HCT116 (cell line): ENCODE measurements at regions not wholly inside any gene's neighbourhood (a gene's known extent, or its start where the extent isn't known, plus 50 kb on each side); places are given as distances from the start of the nearest gene placed in this dataset.

ENCODE experiments used
- ATAC-seq: fragments of 200-7000 bp; cut with Tn5 transposase; 2 replicates; pipeline ENCODE4 v1.9.1; 2020; ENCODE audit warnings: mild to moderate bottlenecking, moderate library complexity
- BruUV-seq: library from RNA; stranded (reverse); fragments of 400-500 nt; replicated peaks from 2 replicates; lab custom pipeline; 2021; lab: Mats Ljungman, UMichigan
- CTCF ChIA-PET: fragments of 300-600 bp; sonication (Branson Sonifier 250); formaldehyde crosslinking; loops from one replicate; lab custom pipeline; 2021; ENCODE audit warnings: antibody characterized with exemption; lab: Charles Lee
- POLR2A ChIA-PET: fragments of 300-600, 350-600 bp; sonication (Branson Sonifier 250); formaldehyde crosslinking; loops from one replicate; lab custom pipeline; 2021; ENCODE audit warnings: antibody characterized with exemption; lab: Charles Lee
- RAD21 ChIA-PET, 2 experiments: fragments of 300-600 bp; sonication (Branson Sonifier 250); formaldehyde crosslinking; loops; one replicate each; lab custom pipeline; 2023; ENCODE audit warnings: low total read pairs in 2 of 2; ENCODE audit not compliant: uncharacterized antibody in 2 of 2, unreplicated experiment in 2 of 2, low non-redundant PET in 1 of 2; lab: Charles Lee
- DNase-seq: peaks from one replicate; pipeline ENCODE4 v3.0.0-alpha.2; 2010; ENCODE audit warnings: low read depth, low spot score
- H2AFZ ChIP-seq: fragments of 200-600 bp; shearing (Covaris generic), sonication (generic); 2 replicates; pipeline ENCODE4 v1.6.1; 2017; ENCODE audit warnings: low read depth, mixed run types, mixed read lengths, antibody characterized with exemption, low read length; ENCODE audit not compliant: poor library complexity, severe bottlenecking
- H3K27ac ChIP-seq: 2 replicates; pipeline ENCODE4 v1.5.1; 2012; ENCODE audit warnings: low read depth, low read length
- H3K27me3 ChIP-seq: fragments of 200-600 bp; sonication (generic); 2 replicates; pipeline ENCODE4 v1.6.1; 2016; ENCODE audit warnings: mixed run types, low read length, mixed read lengths; ENCODE audit not compliant: insufficient read depth
- H3K36me3 ChIP-seq, 2 experiments: fragments of 200-500 bp in 1 of 2; fragments of 200-600 bp in 1 of 2; sonication (Bioruptor generic) in 1 of 2; sonication (generic) in 1 of 2; 2 replicates each; pipeline versions ENCODE4 v1.5.1 to v1.6.1; 2014 to 2016; ENCODE audit warnings: low read length in 2 of 2, inconsistent platforms in 1 of 2, mixed read lengths in 1 of 2, mixed run types in 1 of 2; ENCODE audit not compliant: insufficient read depth in 2 of 2, control insufficient read depth in 1 of 2
- H3K4me1 ChIP-seq, 2 experiments: fragments of 200-600 bp in 1 of 2; sonication (generic) in 1 of 2; 2 replicates each; pipeline versions ENCODE4 v1.5.1 to v1.6.1; 2012 to 2017; ENCODE audit warnings: low read length in 2 of 2, inconsistent platforms in 1 of 2, mild to moderate bottlenecking in 1 of 2, mixed read lengths in 1 of 2, mixed run types in 1 of 2, moderate library complexity in 1 of 2; ENCODE audit not compliant: insufficient read depth in 2 of 2, control insufficient read depth in 1 of 2
- H3K4me2 ChIP-seq: fragments of 200-600 bp; sonication (generic); 2 replicates; pipeline ENCODE4 v1.6.1; 2017; ENCODE audit warnings: mixed run types, low read length, mixed read lengths
- H3K4me3 ChIP-seq, 2 experiments: fragments of 200-600 bp in 1 of 2; sonication (generic) in 1 of 2; replicated peaks in 1 of 2; 2 replicates each; pipeline ENCODE4 v1.5.1; 2011 to 2016; ENCODE audit warnings: low read length in 2 of 2, control low read depth in 1 of 2, low read depth in 1 of 2, mild to moderate bottlenecking in 1 of 2, mixed read lengths in 1 of 2, mixed run types in 1 of 2
- H3K79me2 ChIP-seq: fragments of 200-600 bp; sonication (generic); 2 replicates; pipeline ENCODE4 v1.6.1; 2017; ENCODE audit warnings: mild to moderate bottlenecking, mixed run types, low read length, moderate library complexity, mixed read lengths; ENCODE audit not compliant: insufficient read depth
- H3K9ac ChIP-seq: fragments of 200-600 bp; sonication (generic); 2 replicates; pipeline ENCODE4 v1.6.1; 2016; ENCODE audit warnings: low read length, mixed read lengths
- H3K9me2 ChIP-seq: fragments of 200-600 bp; sonication (generic), shearing (Covaris generic); 2 replicates; pipeline ENCODE4 v1.6.1; 2017; ENCODE audit warnings: mixed run types, mild to moderate bottlenecking, moderate library complexity; ENCODE audit not compliant: insufficient read depth
- H3K9me3 ChIP-seq, 2 experiments: fragments of 200-500 bp in 1 of 2; fragments of 200-600 bp in 1 of 2; sonication (Bioruptor generic) in 1 of 2; sonication (generic) in 1 of 2; 2 replicates each; pipeline ENCODE4 v1.6.1; 2014 to 2017; ENCODE audit warnings: low read length in 2 of 2, mixed read lengths in 2 of 2, inconsistent platforms in 1 of 2, low read depth in 1 of 2, mild to moderate bottlenecking in 1 of 2, mixed run types in 1 of 2, moderate library complexity in 1 of 2; ENCODE audit not compliant: control insufficient read depth in 1 of 2, insufficient read depth in 1 of 2
- H4K20me1 ChIP-seq: fragments of 200-600 bp; sonication (generic), shearing (Covaris generic); 2 replicates; pipeline ENCODE4 v1.6.1; 2017; ENCODE audit warnings: mixed run types, mild to moderate bottlenecking, moderate library complexity; ENCODE audit not compliant: insufficient read depth
- CEBPB ChIP-seq: IDR thresholded peaks from 2 replicates; pipeline ENCODE4 v1.6.1; 2012; ENCODE audit warnings: low read depth
- EGR1 ChIP-seq: IDR thresholded peaks from 2 replicates; pipeline ENCODE4 v1.6.1; 2012; ENCODE audit warnings: low read depth
- ELF1 ChIP-seq: IDR thresholded peaks from 2 replicates; pipeline ENCODE4 v1.6.1; 2012; ENCODE audit warnings: low read depth, borderline replicate concordance
- EZH2phosphoT487 ChIP-seq: fragments of 200-600 bp; IDR thresholded peaks from 2 replicates; pipeline ENCODE4 v1.6.1; 2018; ENCODE audit warnings: antibody characterized with exemption, borderline replicate concordance
- FOSL1 ChIP-seq: IDR thresholded peaks from 2 replicates; pipeline ENCODE4 v1.6.1; 2012; ENCODE audit warnings: low read depth
- JUND ChIP-seq: IDR thresholded peaks from 2 replicates; pipeline ENCODE4 v1.6.1; 2012
- POLR2A ChIP-seq: IDR thresholded peaks from 2 replicates; pipeline ENCODE4 v1.7.0; 2011; ENCODE audit warnings: borderline replicate concordance; ENCODE audit not compliant: insufficient read depth, insufficient read length; ENCODE audit errors: extremely low read depth
- POLR2AphosphoS5 ChIP-seq: IDR thresholded peaks from 2 replicates; pipeline ENCODE4 v1.6.1; 2011; ENCODE audit warnings: mild to moderate bottlenecking, low read depth, low read length, moderate library complexity
- SIN3A ChIP-seq: IDR thresholded peaks from 2 replicates; pipeline ENCODE4 v1.6.1; 2012; ENCODE audit warnings: low read depth
- SP1 ChIP-seq: IDR thresholded peaks from 2 replicates; pipeline ENCODE4 v1.6.1; 2012; ENCODE audit warnings: low read depth
- TCF7L2 ChIP-seq: IDR thresholded peaks from 2 replicates; pipeline ENCODE4 v1.7.0; 2011; ENCODE audit warnings: borderline replicate concordance, inconsistent platforms; ENCODE audit not compliant: insufficient read depth, insufficient read length; ENCODE audit errors: extremely low read depth
- YY1 ChIP-seq: IDR thresholded peaks from 2 replicates; pipeline ENCODE4 v1.6.1; 2011; ENCODE audit warnings: low read length, low read depth, moderate library complexity, mild to moderate bottlenecking; ENCODE audit not compliant: insufficient replicate concordance; ENCODE audit errors: extremely low read depth
- ZFX ChIP-seq: fragments of 450-650 bp; IDR thresholded peaks from 2 replicates; pipeline ENCODE4 v1.6.1; 2017
- intact Hi-C: fragments of 100-400 bp; cut with micrococcal nuclease; formaldehyde crosslinking; loops from 2 replicates; pipeline ENCODE4 v1.10.0; 2022
- TF ChIP-seq, protein P1 (sequence below), 3 experiments: fragments of 200-600 bp in 1 of 3; sonication (generic) in 1 of 3; IDR thresholded peaks in 2 of 3; conservative IDR thresholded peaks in 1 of 3; 2 replicates each; pipeline ENCODE4 v1.5.1; 2012 to 2017; ENCODE audit warnings: low read depth in 2 of 3, low read length in 2 of 3, antibody characterized with exemption in 1 of 3, borderline replicate concordance in 1 of 3, control low read depth in 1 of 3, mild to moderate bottlenecking in 1 of 3, mixed read lengths in 1 of 3, mixed run types in 1 of 3, moderate library complexity in 1 of 3; ENCODE audit not compliant: insufficient read depth in 1 of 3
- TF ChIP-seq, protein P2 (sequence below): IDR thresholded peaks from 2 replicates; pipeline ENCODE4 v1.6.1; 2012
- TF ChIP-seq, protein P3 (sequence below): IDR thresholded peaks from 2 replicates; pipeline ENCODE4 v1.6.1; 2011; ENCODE audit warnings: mild to moderate bottlenecking, low read length, moderate library complexity; ENCODE audit not compliant: insufficient replicate concordance; ENCODE audit errors: extremely low read depth
- TF ChIP-seq, protein P4 (sequence below): IDR thresholded peaks from 2 replicates; pipeline ENCODE4 v1.6.1; 2012
- TF ChIP-seq, protein P5 (sequence below): IDR thresholded peaks from 2 replicates; pipeline ENCODE4 v1.6.1; 2012; ENCODE audit warnings: low read depth

DNA sequence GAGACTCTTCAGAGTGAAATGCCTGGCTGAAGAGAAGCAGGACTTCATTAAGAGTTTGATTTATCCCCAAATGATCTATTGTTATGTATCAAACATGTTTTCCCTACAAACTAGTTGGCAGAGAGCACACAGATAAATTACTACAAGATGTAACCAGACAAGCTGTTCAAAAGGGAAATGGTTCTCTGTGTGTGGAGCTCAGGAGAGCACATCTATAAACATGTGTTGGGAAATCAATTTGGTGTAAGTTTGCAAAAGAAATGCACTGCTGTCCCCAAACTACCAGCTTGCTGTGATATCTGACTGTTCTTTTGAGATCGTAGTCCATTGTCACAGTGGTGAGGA is 159.2 kb downstream of the PAH start (continued):
- TF ChIP-seq YY1 (no peak), EGR1 (no peak)

DNA sequence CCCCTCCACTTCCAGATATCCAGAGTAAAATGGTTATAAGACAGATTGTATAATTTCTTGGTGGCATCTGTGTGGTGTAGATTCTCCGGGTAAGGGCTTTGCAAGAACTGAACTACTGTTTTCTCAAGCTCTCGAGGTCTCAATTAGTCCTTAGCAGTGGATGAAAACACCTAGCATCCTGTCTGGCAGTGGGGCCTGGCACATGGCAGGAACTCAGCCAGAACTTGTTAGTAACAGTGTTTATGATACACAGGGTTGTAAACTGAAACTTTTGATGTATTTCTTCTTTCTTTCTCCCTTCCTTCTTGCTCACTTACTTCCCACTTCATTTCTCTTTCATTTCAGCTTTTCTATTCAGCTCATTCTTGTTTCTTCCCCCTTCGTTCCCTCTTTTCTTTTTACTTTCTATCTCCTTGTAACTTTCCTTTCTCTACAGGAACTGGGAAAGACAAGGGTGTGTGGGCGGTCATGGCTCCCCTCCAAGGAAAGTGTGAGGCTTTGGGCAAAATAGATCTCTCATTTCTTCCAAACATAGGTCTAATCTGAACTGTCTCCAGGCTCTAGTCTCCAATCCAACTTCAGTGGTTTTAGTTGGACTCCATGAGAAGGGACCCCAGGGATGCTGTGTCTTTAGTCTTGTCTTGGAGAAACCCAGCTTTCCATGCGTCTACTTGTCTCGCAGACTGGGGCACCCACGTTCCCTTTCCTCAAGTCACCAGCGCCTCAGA is 159.7 kb downstream of the PAH start:
- Histone ChIP-seq H3K4me2 (no peak overlapping the region), H3K79me2 (no peaks in the 10 kb centered on the region), H2AFZ (no peak overlapping the region), H3K9ac (no peak overlapping the region), H3K27me3 (peaks cover 39% of the 10 kb centered on the region; the same call in 1 of the 2 replicates), H3K4me3 (no peak overlapping the region), H3K27ac (no peak overlapping the region), H3K4me1 (no peaks in the 10 kb centered on the region), H4K20me1 (no peaks in the 10 kb centered on the region), H3K9me3 (no peaks in the 10 kb centered on the region), H3K36me3 (no peaks in the 10 kb centered on the region; a peak in 1 of 4 replicates), H3K9me2 (no peaks in the 10 kb centered on the region)
- DNase-seq (no peak), ATAC-seq (no peak)
- ChIA-PET POLR2A (no interaction called here), RAD21 (no interaction called here), CTCF (no interaction called here)
- no TSS peak for BruUV-seq
- intact Hi-C loops = no loop called here
- TF ChIP-seq CEBPB (no peak), POLR2A (no peak), SIN3A (no peak), ELF1 (no peak), EZH2phosphoT487 (no peak), TCF7L2 (no peak), EGR1 (no peak), YY1 (no peak), FOSL1 (no peak), ZFX (no peak), POLR2AphosphoS5 (no peak), SP1 (no peak), JUND (no peak)
- TF ChIP-seq, protein P1, sequence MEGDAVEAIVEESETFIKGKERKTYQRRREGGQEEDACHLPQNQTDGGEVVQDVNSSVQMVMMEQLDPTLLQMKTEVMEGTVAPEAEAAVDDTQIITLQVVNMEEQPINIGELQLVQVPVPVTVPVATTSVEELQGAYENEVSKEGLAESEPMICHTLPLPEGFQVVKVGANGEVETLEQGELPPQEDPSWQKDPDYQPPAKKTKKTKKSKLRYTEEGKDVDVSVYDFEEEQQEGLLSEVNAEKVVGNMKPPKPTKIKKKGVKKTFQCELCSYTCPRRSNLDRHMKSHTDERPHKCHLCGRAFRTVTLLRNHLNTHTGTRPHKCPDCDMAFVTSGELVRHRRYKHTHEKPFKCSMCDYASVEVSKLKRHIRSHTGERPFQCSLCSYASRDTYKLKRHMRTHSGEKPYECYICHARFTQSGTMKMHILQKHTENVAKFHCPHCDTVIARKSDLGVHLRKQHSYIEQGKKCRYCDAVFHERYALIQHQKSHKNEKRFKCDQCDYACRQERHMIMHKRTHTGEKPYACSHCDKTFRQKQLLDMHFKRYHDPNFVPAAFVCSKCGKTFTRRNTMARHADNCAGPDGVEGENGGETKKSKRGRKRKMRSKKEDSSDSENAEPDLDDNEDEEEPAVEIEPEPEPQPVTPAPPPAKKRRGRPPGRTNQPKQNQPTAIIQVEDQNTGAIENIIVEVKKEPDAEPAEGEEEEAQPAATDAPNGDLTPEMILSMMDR (IDR thresholded peaks at IDR 0.05 in 2 of 3, conservative IDR thresholded peaks at IDR 0.05 in 1 of 3; ENCODE audit: borderline replicate concordance in 1 of 3, insufficient read depth in 1 of 3, low read depth in 2 of 3, low read length in 2 of 3) = no peak
- TF ChIP-seq, protein P2, sequence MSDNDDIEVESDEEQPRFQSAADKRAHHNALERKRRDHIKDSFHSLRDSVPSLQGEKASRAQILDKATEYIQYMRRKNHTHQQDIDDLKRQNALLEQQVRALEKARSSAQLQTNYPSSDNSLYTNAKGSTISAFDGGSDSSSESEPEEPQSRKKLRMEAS = no peak
- TF ChIP-seq, protein P3, sequence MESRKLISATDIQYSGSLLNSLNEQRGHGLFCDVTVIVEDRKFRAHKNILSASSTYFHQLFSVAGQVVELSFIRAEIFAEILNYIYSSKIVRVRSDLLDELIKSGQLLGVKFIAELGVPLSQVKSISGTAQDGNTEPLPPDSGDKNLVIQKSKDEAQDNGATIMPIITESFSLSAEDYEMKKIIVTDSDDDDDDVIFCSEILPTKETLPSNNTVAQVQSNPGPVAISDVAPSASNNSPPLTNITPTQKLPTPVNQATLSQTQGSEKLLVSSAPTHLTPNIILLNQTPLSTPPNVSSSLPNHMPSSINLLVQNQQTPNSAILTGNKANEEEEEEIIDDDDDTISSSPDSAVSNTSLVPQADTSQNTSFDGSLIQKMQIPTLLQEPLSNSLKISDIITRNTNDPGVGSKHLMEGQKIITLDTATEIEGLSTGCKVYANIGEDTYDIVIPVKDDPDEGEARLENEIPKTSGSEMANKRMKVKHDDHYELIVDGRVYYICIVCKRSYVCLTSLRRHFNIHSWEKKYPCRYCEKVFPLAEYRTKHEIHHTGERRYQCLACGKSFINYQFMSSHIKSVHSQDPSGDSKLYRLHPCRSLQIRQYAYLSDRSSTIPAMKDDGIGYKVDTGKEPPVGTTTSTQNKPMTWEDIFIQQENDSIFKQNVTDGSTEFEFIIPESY = no peak
- TF ChIP-seq, protein P4, sequence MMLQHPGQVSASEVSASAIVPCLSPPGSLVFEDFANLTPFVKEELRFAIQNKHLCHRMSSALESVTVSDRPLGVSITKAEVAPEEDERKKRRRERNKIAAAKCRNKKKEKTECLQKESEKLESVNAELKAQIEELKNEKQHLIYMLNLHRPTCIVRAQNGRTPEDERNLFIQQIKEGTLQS = no peak
- TF ChIP-seq, protein P5, sequence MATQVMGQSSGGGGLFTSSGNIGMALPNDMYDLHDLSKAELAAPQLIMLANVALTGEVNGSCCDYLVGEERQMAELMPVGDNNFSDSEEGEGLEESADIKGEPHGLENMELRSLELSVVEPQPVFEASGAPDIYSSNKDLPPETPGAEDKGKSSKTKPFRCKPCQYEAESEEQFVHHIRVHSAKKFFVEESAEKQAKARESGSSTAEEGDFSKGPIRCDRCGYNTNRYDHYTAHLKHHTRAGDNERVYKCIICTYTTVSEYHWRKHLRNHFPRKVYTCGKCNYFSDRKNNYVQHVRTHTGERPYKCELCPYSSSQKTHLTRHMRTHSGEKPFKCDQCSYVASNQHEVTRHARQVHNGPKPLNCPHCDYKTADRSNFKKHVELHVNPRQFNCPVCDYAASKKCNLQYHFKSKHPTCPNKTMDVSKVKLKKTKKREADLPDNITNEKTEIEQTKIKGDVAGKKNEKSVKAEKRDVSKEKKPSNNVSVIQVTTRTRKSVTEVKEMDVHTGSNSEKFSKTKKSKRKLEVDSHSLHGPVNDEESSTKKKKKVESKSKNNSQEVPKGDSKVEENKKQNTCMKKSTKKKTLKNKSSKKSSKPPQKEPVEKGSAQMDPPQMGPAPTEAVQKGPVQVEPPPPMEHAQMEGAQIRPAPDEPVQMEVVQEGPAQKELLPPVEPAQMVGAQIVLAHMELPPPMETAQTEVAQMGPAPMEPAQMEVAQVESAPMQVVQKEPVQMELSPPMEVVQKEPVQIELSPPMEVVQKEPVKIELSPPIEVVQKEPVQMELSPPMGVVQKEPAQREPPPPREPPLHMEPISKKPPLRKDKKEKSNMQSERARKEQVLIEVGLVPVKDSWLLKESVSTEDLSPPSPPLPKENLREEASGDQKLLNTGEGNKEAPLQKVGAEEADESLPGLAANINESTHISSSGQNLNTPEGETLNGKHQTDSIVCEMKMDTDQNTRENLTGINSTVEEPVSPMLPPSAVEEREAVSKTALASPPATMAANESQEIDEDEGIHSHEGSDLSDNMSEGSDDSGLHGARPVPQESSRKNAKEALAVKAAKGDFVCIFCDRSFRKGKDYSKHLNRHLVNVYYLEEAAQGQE = no peak
